ENCODE measurements at regions not wholly inside any gene's neighbourhood (a gene's known extent, or its start where the extent isn't known, plus 50 kb on each side); places are given as distances from the start of the nearest gene placed in this dataset.

DNA sequence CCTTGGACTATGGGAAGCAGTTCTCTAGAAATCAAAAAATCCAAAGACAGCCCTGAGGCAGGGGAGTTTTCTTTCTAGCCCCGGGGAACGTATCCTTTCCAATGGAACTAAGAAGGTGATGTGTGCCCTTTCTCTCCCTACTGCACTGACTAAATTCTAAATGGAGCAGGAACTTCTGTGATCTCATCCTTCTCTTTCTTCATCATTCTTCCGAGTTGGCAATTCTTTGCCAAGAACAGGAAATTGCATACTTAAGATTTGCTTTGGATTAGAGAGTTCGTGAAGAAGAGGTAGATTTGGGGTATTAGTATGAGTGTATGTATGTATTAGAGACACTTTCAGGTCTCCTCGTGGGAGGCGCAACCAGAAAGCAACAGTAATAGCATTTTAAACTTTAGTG, 178.0 kb upstream of the PIK3R1 start:
- no peak for TF ChIP-seq POLR2AphosphoS5 (IDR thresholded peaks at IDR 0.05)
- TF ChIP-seq CTCF (IDR thresholded peaks at IDR 0.05), result no peak
- no peak for TF ChIP-seq EP300 (IDR thresholded peaks at IDR 0.05; ENCODE audit: low read depth)
